ENCODE measurements at regions not wholly inside any gene's neighbourhood (a gene's known extent, or its start where the extent isn't known, plus 50 kb on each side); places are given as distances from the start of the nearest gene placed in this dataset.

GRCh38 chr3:157700405-157700804, 197.2 kb upstream of the VEPH1 start:
- DNase-seq = no peak

- DNase-seq = no peak
Observed at GRCh38 chr3:157695586-157695985, 192.4 kb upstream of the VEPH1 start.

- no peak for DNase-seq
Observed at GRCh38 chr3:157695103-157695502, 191.9 kb upstream of the VEPH1 start.

GRCh38 chr3:157693762-157694161, 190.5 kb upstream of the VEPH1 start:
- no peak for DNase-seq

- no peak for DNase-seq
Observed at GRCh38 chr3:157692468-157692867, 189.3 kb upstream of the VEPH1 start.

GRCh38 chr3:157683668-157684067, 180.5 kb upstream of the VEPH1 start:
- DNase-seq = no peak

GRCh38 chr3:157672061-157672460, 168.8 kb upstream of the VEPH1 start:
- no peak for DNase-seq

- peak; percentile 56 for DNase-seq
Observed at GRCh38 chr3:157671656-157672055, 168.4 kb upstream of the VEPH1 start.

GRCh38 chr3:157669416-157669815, 166.2 kb upstream of the VEPH1 start:
- no peak for DNase-seq

- no peak for DNase-seq
Observed at GRCh38 chr3:157667493-157667892, 164.3 kb upstream of the VEPH1 start.

GRCh38 chr3:157662171-157662570, 159.0 kb upstream of the VEPH1 start:
- DNase-seq = no peak

GRCh38 chr3:157660847-157661246, 157.6 kb upstream of the VEPH1 start:
- no peak for DNase-seq

- DNase-seq = no peak
Observed at GRCh38 chr3:157652366-157652765, 149.2 kb upstream of the VEPH1 start.

GRCh38 chr3:157650699-157651098, 147.5 kb upstream of the VEPH1 start:
- no peak for DNase-seq

- DNase-seq = no peak
Observed at GRCh38 chr3:157650172-157650571, 147.0 kb upstream of the VEPH1 start.

- DNase-seq = no peak
Observed at GRCh38 chr3:157649511-157649910, 146.3 kb upstream of the VEPH1 start.

- DNase-seq = no peak
Observed at GRCh38 chr3:157647820-157648219, 144.6 kb upstream of the VEPH1 start.

GRCh38 chr3:157639756-157640426, 136.7 kb upstream of the VEPH1 start:
- DNase-seq = peak; percentile 24

GRCh38 chr3:157637866-157638265, 134.7 kb upstream of the VEPH1 start:
- no peak for DNase-seq

- no peak for DNase-seq
Observed at GRCh38 chr3:157633241-157633640, 130.0 kb upstream of the VEPH1 start.

GRCh38 chr3:157632075-157632474, 128.9 kb upstream of the VEPH1 start:
- no peak for DNase-seq

GRCh38 chr3:157631478-157631877, 128.3 kb upstream of the VEPH1 start:
- DNase-seq = peak; percentile 24

GRCh38 chr3:157626817-157627216, 123.6 kb upstream of the VEPH1 start:
- DNase-seq = no peak

GRCh38 chr3:157624801-157625200, 121.6 kb upstream of the VEPH1 start:
- no peak for DNase-seq

GRCh38 chr3:157618886-157619285, 115.7 kb upstream of the VEPH1 start:
- DNase-seq = no peak

All from COR-L47 (cell line).